NCI-H1436 treated with DMSO at 0.1 percent for 48 hours (cell line): ENCODE measurements at regions not wholly inside any gene's neighbourhood (a gene's known extent, or its start where the extent isn't known, plus 50 kb on each side); places are given as distances from the start of the nearest gene placed in this dataset.
"Not testable (repeated sequence)": the region's sequence is repeated elsewhere in the genome, so short reads cannot be mapped to it uniquely, and the experiment has no call there.

Experiments
- DNase-seq: peaks from one replicate; lab custom pipeline; 2025; lab: John Stamatoyannopoulos, UW

DNA sequence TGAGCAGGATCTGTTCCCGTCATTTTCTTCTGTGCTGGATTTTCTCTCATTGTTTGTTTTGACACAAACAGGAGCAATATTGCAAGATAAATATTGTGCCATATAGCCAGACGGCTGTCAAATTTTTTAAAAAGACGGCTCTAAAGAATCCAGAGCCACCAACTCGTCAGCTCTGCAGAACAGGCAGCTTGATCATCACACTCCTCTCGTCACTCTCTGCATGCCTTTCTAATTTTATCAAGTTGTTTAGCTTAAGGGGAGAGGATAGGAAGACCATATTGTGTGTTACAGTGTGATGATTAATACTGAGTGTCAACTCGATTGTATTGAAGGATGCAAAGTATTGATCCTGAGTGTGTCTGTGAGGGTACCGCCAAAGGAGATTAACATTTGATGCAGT, 562.8 kb downstream of the GALC start:
- no peak for DNase-seq

DNA sequence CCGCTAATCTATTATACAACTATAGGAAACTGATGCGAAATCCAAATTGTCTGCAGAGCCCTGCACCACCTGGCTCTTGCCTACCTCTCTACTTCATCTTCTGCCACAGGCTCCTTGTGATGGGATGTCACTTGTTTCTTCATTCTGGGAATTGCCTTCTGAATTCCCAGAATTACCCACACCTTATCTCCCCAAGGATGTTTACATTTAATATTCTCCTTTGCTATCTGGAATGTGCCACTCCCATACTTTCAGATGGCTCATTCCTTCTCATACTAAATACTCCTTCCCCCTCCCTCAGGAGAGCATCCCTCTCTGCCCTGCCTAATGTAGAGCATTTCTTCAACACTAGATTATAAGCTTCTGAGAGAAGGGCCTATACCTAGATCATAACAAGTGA, 573.1 kb downstream of the GALC start:
- no peak for DNase-seq

- no peak for DNase-seq
Observed at GRCh38 chr14:87411370-87411769, 581.6 kb downstream of the GALC start.

DNA sequence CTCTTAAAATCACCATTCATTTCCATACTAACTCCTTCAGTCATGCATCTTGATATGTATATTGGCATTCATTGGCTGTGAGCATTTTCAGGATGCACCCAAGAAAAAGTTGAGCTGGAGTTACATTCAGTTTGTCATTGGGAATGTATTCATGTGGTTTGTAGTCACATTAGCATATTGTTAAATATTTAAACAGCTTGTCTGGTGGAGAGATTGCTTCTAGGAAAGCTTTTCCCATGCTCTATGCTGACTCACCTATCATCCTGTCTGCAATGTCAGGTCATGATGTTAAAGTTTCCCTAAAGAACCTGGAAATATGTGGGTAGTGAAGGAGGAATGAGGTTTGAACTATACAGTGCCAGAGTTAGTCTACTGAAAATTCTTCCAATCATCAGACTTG, 583.6 kb downstream of the GALC start:
- no peak for DNase-seq

DNA sequence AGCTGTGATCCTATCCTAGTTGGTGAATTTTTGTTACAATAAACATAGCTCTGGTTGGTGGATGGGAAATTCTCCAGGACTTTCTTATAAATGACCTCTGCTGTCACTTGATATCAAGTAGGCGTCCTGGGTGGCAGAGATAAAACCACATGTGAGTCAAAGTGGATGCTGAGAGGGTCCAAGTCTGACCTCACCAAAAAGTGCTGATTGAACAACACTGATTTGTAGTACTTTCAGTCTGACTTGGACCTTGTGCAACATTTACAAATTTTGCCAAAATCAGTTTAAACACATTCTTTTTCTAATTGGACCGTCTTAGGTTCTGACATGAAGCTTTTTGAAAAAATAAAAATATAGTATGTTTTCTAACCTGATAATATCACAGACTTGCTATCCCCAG, 585.6 kb downstream of the GALC start:
- DNase-seq, result no peak

GRCh38 chr14:87405563-87405962, 587.4 kb downstream of the GALC start:
- no peak for DNase-seq

DNA sequence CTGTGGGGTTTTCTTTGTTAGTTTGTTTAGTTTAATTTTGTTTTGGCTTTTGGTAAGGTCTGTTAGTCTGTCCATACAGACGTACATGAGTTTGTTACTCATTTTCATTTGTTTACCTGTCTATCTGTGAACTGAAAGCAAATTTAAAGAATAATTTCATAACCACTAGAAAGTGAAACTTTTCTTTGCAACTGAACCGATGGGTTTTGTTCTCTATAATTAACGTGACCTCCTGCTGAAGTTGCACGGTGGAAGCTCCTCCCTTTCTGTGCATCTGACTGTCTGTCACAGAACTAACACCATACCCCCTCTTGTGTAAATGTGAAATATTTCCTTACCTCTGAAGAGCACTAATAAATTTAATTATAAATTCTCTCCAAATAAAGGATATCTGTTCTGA, 595.5 kb downstream of the GALC start:
- DNase-seq, result no peak

GRCh38 chr14:87391066-87391465, 601.9 kb downstream of the GALC start:
- no peak for DNase-seq

DNA sequence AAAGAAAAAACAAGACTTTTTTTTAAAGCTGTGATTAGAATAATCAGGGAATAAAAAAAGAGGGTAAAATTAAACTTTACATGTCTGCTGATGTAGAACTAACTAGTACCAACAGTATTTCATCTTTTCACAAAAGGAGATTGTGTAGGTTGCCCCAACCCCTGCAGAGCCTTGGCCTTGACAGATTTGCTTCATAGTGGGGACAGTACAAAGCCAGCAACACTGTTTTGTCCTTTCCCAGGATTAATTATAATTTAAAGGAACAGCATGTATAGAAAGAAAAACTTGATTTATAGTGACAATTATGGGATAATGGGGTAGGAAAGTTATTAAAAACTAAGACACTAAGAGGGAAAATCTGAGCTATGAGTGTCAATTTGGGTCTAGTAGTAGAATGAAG, 604.0 kb downstream of the GALC start:
- DNase-seq, result no peak

DNA sequence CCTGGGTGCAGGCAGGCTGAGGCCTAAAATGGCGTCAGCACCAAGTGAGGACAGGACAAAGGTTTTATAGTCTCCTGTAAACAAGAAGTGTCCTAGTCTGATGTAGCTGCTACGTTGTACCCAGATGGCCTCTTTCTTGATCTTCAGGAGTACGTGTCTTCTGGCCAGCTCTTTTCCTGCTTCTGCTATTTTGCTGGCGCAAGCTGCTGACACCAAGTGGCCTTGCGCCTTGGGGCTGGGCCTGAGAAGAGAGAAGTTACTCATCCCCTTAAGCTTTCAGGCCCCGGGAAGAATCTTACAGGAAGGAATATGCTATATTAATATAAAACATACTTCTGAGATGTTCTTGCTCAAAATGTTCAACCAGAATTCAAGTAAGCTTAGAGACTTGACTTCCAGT, 605.2 kb downstream of the GALC start:
- DNase-seq, result no peak

GRCh38 chr14:87386524-87386923, 606.5 kb downstream of the GALC start:
- DNase-seq, result no peak

GRCh38 chr14:87380054-87380453, 612.9 kb downstream of the GALC start:
- DNase-seq, result no peak

DNA sequence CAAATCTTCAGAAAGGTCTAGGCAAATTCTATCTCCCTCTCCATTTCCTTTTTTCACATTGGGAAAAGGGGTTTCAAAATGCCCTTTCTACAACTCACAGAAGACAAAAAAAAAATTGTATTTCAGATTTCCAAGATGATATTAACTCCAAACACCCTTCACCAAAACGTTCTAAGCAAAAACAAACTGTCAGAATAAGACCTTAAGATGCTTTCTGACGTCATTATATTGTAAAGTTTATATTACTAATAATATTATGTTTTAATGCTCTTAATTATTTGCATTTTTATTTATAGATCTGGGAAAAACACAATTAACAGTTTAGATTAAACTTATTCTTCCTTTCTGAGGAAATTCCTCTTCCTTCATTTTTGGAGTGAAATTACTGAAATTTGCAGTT, 624.2 kb downstream of the GALC start:
- no peak for DNase-seq

DNA sequence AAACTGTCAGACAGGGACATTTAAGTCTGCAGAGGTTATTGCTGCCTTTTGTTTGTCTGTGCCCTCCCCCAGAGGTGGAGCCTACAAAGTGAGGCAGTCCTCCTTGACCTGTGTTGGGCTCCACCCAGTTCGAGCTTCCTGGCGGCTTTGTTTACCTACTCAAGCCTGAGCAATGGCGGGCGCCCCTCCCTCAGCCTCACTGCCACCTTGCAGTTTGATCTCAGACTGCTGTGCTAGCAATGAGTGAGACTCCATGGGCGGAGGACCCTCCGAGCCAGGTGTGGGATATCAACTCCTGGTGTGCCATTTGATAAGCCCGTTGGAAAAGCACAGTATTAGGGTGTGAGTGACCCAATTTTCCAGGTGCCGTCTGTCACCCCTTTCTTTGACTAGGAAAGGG, 632.7 kb downstream of the GALC start:
- DNase-seq, result not testable (repeated sequence)

- DNase-seq, result no peak
Observed at GRCh38 chr14:87351007-87351406, 642.0 kb downstream of the GALC start.

GRCh38 chr14:87349921-87350320, 643.1 kb downstream of the GALC start:
- no peak for DNase-seq

DNA sequence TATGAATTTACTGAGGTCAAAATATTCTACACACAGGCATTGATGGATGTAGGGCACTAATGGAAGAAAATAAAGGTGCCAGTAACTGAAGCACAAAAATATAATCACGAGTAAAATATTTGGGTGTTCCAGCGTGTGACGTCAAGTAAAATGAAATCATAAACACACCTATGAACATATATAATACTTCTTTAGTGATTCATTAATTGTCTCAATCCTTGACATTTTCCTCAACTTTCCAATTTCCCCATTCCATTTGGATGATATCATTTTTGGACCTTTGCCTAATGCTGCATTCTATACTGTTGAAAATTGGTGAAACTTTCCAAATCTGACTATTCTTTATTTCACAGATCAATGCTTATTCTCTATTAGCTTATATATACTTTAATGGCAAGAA, 649.3 kb downstream of the GALC start:
- DNase-seq, result no peak

DNA sequence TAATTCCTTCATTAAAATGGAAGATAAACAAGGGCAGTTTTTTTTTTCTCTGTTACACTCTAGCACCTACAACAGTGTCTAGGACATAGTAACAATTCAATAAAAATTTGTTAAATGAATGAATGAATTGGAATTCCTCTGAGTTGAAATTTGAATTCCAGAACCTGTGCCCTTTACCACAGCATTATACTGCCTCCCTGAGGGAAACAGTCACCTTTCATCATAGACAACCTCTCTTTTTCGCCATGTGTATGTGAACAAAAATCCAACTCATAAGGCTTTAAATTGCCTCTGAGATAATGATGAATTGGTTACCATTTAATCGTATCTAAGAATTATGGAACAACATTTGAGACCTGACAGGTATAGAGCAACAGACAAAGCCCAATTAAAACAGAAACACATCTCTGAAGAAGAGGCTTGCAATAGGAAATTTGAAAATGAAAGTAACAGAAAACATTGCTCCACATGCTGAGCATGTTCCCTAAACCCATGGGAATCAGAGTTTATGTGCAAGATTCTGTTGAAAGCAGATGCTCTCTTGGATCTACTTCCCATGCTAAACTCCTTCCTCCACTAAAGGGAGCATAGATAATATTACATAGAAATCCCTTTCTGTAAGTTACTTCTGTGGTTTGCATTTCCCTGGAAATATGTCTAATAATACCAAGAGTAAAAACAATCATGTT, 657.8 kb downstream of the GALC start:
- DNase-seq, result no peak

GRCh38 chr14:87331991-87332390, 661.0 kb downstream of the GALC start:
- DNase-seq, result no peak

GRCh38 chr14:87325741-87326140, 667.2 kb downstream of the GALC start:
- peak; percentile 98 for DNase-seq

DNA sequence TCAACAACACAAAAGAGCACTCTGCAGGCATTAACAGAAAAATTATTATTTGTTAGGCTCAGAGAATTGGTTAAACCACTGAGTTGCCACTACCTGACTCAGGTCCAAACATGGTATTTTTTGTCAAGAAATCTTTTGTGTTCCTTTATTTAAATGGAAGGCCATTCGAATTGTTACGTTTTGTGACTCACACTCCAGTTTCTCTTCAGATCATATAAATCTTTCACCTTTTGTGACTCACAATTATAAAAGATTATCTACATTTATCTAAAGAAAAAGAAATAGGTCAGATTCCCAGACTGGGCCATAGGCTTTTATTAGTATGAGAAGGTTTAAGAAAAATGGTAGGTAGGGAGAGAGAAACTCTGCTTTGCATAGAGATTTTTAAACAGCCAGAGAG, 669.8 kb downstream of the GALC start:
- DNase-seq, result no peak

DNA sequence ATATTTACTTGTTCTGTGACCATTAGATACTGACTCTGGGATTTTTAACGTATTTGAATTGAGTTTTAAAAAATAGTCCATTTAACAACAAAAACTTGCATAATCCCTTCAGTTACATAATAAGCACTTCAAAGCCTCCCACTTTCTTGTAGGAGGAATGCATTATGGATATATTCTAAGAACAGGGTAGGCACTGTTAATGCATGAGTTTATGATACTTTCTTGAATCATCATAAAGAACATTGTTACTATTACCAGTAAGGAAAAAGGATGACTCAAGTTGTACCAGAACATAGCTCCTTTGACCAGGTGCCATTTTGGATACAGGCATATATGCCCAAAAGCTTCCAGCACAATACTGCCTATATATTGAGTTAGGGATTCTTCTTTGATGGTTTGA, 671.4 kb downstream of the GALC start:
- DNase-seq, result no peak

GRCh38 chr14:87312894-87313205, 680.1 kb downstream of the GALC start:
- DNase-seq, result no peak

DNA sequence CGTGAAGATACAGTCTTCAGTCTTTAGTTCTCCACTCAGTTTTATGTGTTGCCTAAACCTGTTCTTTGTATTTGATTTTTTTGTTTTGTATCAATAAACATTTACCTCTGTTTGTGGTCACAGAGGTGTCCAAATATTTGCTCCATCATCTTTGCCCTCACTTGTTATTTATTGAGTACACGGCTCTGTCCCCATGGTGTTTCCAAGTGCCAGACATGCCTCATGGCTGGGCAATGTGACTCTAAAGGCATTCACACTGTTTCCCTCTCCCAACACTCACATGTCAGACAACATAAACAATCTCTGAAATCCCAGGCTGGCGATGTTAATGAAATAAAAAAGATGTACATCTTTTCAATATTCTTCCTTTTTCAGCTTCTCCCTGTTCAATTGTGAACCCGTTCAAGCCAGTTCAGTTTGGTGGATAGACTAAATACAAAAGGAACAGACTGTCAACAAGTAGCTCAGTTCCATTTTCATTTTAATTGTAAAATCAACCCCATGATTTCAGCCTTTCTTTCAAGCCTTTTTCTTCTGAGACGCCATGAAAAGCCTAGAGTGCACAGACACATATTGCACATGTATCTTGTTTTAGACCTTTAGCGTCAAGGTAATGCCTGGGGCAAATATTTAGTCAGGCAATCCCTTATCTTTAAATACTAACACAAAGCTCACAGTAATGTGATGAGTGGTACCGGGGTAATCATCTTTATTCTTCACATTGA, 680.7 kb downstream of the GALC start:
- no peak for DNase-seq
